NCI-H82 treated with DMSO at 0.1 percent for 48 hours (cell line): ENCODE measurements at regions not wholly inside any gene's neighbourhood (a gene's known extent, or its start where the extent isn't known, plus 50 kb on each side); places are given as distances from the start of the nearest gene placed in this dataset.
"Not testable (repeated sequence)": the region's sequence is repeated elsewhere in the genome, so short reads cannot be mapped to it uniquely, and the experiment has no call there.

Source experiments
- DNase-seq: peaks from one replicate; lab custom pipeline; 2025; ENCODE audit not compliant: unreplicated experiment; lab: John Stamatoyannopoulos, UW

DNA sequence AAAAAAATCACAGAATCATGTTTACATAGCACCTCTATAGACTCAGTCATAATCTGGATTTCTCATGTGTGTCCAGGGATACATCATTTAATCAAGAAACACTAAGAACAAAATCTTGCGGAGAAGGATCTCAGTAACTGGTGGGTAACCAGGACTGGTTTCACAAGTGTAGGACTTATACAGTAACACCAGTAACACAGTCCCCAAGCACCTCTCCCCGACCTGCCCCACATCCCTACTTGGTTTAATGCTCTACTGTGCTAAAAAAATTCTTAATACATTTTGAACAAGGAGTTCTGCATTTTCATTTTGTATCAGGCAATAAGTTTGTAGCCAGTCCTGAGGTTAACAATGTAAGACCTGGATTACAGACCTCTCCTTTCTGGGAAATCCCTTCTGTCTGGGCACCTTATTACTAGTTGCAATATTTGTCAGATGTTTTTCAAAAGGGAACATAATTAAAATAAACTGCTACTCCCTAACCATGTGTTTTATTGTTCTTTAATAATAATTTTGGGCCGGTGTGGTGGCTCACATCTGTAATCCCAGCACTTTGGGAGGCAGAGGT is 57.6 kb upstream of the BBX start:
- no peak for DNase-seq

DNA sequence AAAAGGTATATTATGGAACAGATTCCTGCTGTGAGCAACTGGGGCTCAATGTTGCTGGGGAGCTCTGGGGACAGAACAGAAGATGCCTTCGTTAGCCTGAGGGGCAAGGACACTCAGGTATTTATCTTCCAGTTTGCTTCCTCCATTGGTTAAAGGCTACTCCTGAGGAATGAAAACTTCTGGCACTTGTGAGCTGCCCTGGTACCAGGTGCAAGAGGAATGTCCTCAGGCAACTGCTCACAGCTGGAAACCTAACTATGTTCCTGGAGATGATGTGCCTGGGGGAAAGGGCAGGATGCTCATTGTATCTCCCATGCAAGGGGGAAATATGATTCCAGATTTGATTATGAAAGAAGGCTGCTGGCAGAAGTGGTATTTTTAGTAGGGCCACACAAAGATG is 54.0 kb upstream of the BBX start:
- no peak for DNase-seq

DNA sequence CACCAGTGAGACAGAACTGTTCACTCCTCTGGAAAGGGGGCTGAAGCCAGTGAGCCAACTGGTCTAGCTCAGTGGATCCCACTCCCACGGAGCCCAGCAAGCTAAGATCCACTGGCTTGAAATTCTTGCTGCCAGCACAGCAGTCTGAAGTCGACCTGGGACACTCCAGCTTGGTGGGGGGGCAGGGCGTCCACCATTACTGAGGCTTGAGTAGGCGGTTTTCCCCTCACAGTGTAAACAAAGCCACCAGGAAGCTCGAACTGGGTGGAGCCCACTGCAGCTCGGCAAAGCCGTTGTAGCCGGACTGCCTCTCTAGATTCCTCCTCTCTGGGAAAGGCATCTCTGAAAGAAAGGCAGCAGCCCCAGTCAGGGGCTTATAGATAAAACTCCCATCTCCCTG is 52.3 kb upstream of the BBX start:
- DNase-seq: not testable (repeated sequence)
